Lung (tissue), 11 donors: ENCODE measurements at regions not wholly inside any gene's neighbourhood (a gene's known extent, or its start where the extent isn't known, plus 50 kb on each side); places are given as distances from the start of the nearest gene placed in this dataset.

Experiments used
- ATAC-seq: fragments of 200-7000 bp; cut with Tn5 transposase; one replicate; pipeline ENCODE4 v1.9.1; 2020; ENCODE audit warnings: moderate number of reproducible peaks; ENCODE audit not compliant: insufficient read depth, low FRiP score
- DNase-seq, 3 donors: peaks; one replicate each; pipeline ENCODE4 v3.0.0-alpha.2; 2013 to 2017
- H3K27ac ChIP-seq, 2 donors: one replicate each; pipeline ENCODE4 v1.5.1; 2013; ENCODE audit warnings: mild to moderate bottlenecking in 2 of 2, moderate library complexity in 2 of 2, control low read depth in 1 of 2, inconsistent platforms in 1 of 2, low read depth in 1 of 2, low read length in 1 of 2
- H3K27me3 ChIP-seq, 3 donors: one replicate each; pipeline ENCODE4 v1.5.1; 2013; ENCODE audit warnings: low read length in 2 of 3; ENCODE audit not compliant: control insufficient read depth in 3 of 3, insufficient read depth in 3 of 3
- H3K36me3 ChIP-seq, 4 donors: one replicate each; pipeline ENCODE4 v1.5.1; 2013; ENCODE audit warnings: low read length in 4 of 4, mild to moderate bottlenecking in 1 of 4, moderate library complexity in 1 of 4; ENCODE audit not compliant: control insufficient read depth in 4 of 4, insufficient read depth in 4 of 4
- H3K4me1 ChIP-seq, 5 donors: one replicate each; pipeline ENCODE4 v1.5.1; 2013; ENCODE audit warnings: low read length in 5 of 5, mild to moderate bottlenecking in 2 of 5, moderate library complexity in 1 of 5; ENCODE audit not compliant: control insufficient read depth in 5 of 5, insufficient read depth in 5 of 5
- H3K4me3 ChIP-seq: one replicate; pipeline ENCODE4 v1.5.1; 2013; ENCODE audit warnings: mild to moderate bottlenecking, control low read depth, moderate library complexity
- H3K9ac ChIP-seq, 2 donors: one replicate each; pipeline ENCODE4 v1.5.1; 2013; ENCODE audit warnings: low read length in 2 of 2, control low read depth in 1 of 2; ENCODE audit not compliant: insufficient read depth in 1 of 2
- H3K9me3 ChIP-seq, 4 donors: one replicate each; pipeline ENCODE4 v1.5.1; 2013; ENCODE audit warnings: low read length in 3 of 4, mild to moderate bottlenecking in 1 of 4, moderate library complexity in 1 of 4; ENCODE audit not compliant: control insufficient read depth in 4 of 4, insufficient read depth in 3 of 4
- WGBS, 2 donors: extraction: QIAGEN DNeasy Blood & Tissue Kit; methylation state at CpG; one replicate each; pipeline ENCODE4 v1.1.7; 2013; 5-methylcytosine and 5-hydroxymethylcytosine counted together
- TF ChIP-seq, protein P1 (sequence below): IDR thresholded peaks from 2 replicates; pipeline ENCODE4 v1.5.1; 2012; ENCODE audit warnings: mild to moderate bottlenecking; ENCODE audit errors: control extremely low read depth, extremely low read depth
- donor health status: control.
- donor health status: control.
- donor health status: Bipolar disorder and iron deficiency.
- donor health status: healthy.
- donor health status: DM: yes; HTN: yes; CAD: no.

DNA sequence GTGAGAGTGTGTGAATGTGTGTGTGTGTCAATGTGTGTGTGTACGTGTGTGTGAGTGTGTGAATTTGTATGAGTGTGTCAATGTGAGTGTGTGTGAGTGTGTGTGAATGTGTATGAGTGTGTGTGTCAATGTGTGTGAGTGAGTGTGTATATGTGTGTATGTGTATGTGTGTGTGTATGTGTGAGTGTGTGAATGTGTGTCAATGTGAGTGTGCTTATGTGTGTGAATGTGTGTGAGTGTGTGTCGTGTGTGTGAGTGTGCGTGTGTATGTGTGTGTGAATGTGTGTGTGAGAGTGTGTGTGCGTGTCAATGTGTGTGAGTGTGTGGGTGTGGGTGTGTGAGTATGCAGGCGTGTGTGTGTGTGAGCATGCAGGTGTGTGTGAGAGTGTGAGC is 93.5 kb upstream of the ALDH1A3 start:
- peaks cover 0 to 8% (median 0%) of the 10 kb centered on the region in 4 donors for H3K9me3 ChIP-seq
- TF ChIP-seq, protein P1, sequence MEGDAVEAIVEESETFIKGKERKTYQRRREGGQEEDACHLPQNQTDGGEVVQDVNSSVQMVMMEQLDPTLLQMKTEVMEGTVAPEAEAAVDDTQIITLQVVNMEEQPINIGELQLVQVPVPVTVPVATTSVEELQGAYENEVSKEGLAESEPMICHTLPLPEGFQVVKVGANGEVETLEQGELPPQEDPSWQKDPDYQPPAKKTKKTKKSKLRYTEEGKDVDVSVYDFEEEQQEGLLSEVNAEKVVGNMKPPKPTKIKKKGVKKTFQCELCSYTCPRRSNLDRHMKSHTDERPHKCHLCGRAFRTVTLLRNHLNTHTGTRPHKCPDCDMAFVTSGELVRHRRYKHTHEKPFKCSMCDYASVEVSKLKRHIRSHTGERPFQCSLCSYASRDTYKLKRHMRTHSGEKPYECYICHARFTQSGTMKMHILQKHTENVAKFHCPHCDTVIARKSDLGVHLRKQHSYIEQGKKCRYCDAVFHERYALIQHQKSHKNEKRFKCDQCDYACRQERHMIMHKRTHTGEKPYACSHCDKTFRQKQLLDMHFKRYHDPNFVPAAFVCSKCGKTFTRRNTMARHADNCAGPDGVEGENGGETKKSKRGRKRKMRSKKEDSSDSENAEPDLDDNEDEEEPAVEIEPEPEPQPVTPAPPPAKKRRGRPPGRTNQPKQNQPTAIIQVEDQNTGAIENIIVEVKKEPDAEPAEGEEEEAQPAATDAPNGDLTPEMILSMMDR: no peak
- WGBS, 2 donors: 90 to 94% methylated on average over 5 of the region's 5 CpGs
- H3K9ac ChIP-seq: no peak overlapping the region
- no peak overlapping the region for H3K4me3 ChIP-seq
- DNase-seq: no peak
- H3K36me3 ChIP-seq: no peaks in the 10 kb centered on the region
- H3K4me1 ChIP-seq: peaks cover 0 to 5% (median 0%) of the 10 kb centered on the region in 5 donors
- no peak overlapping the region for H3K27ac ChIP-seq
- peaks cover 0 to 7% (median 4%) of the 10 kb centered on the region in 3 donors for H3K27me3 ChIP-seq
- no peak for ATAC-seq

DNA sequence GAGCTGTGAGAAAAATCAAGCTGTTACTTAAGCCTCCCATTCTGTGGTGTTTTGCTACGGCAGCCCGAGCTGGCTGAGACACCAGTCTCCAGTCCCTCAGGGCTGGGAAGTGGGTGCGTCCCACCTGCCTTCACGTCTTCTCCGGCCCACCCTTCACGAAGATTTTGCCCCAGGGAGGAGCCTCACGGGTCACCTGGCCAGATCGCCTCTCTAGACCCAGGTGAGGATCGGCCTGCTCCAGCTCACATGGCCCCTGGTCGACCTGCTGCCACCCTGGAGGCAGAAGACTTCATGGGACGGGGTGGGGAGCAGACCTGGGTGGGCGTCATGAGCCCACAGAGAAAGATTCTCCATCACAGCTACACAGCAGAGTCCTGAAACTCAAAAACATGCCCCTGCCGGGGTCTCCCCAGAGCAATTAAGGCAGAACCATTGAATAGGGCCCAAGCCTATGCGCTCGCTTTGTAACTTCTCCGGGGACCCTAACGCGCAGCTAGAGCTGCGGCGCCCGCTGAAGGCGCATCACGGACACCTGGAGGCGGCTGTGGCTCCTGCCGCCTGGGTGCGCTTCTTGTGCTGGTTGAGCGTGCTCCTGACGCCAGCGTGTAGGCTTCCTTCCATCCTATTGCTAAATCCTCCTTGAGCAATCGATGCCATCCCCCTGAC is 92.6 kb upstream of the ALDH1A3 start:
- TF ChIP-seq, protein P1: no peak
- Histone ChIP-seq H3K9me3 (peaks cover 0 to 3% (median 0%) of the 10 kb centered on the region in 4 donors), H3K9ac (no peak overlapping the region), H3K27ac (no peak overlapping the region), H3K36me3 (no peaks in the 10 kb centered on the region), H3K4me1 (no peaks in the 10 kb centered on the region), H3K27me3 (peaks cover 0 to 7% (median 4%) of the 10 kb centered on the region in 3 donors), H3K4me3 (no peak overlapping the region)
- 86% methylated on average over 30 of the region's 30 CpGs for WGBS, 2 donors
- ATAC-seq: no peak
- peak in 1 of 3 donors; percentile 3 for DNase-seq

DNA sequence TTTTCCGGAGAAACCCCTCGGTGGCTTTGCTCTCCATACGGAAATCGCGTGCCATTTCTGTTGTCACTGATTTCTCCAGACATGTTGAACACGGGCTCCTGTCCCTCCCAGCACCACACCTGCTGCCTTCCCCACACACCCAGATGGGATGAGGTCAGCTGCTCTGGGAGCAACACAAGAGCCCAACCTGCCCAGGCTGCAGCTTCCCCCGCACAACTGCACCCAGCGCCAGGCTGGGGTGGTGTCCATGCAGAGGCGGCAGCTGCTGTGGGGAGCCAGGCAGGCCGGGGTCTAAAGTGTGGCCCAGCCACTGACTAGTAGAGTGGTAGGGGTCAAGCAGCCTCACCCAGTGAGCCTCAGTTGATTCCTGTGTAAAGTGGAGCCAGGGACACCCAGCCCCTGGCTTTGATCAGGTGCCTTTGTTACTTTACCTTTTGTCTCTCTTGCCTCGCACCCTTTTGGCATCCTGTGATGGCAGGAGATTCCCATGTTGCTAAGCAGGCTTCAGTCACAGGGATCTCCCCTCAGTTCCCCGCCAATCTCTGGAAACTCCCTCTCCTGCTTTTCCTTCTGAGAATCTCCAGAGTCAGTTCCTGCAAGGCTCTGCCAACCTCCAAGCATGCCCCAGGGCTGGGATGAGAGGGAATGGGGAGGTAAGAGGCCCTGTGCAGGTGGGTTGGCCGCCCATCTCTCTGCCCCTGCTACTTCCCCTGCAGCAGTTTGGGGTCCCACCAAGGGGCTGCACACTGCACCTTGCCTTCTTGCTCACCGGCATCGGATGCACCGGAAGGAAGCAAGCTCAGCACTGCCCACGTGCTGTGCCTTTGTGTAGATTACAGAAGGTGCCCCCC is 91.8 kb upstream of the ALDH1A3 start:
- TF ChIP-seq, protein P1: no peak
- no peak for DNase-seq
- Histone ChIP-seq H3K9ac (no peak overlapping the region), H3K4me3 (no peak overlapping the region), H3K27ac (no peak overlapping the region), H3K9me3 (peaks cover 0 to 3% (median 0%) of the 10 kb centered on the region in 4 donors), H3K27me3 (peaks cover 0 to 7% (median 4%) of the 10 kb centered on the region in 3 donors), H3K4me1 (no peaks in the 10 kb centered on the region), H3K36me3 (no peaks in the 10 kb centered on the region)
- 74 to 80% methylated on average over 17 of the region's 17 CpGs for WGBS, 2 donors
- ATAC-seq: no peak
